CD4-positive, alpha-beta T cell (primary cell): ENCODE measurements at regions not wholly inside any gene's neighbourhood (a gene's known extent, or its start where the extent isn't known, plus 50 kb on each side); places are given as distances from the start of the nearest gene placed in this dataset.

Experiments
- ATAC-seq: fragments of 200-7000 bp; cut with Tn5 transposase; one replicate; pipeline ENCODE4 v1.10.0; 2022; ENCODE audit warnings: mild to moderate bottlenecking; ENCODE audit not compliant: poor library complexity
- CTCF ChIA-PET: fragments of 350-600 bp; sonication (Branson Sonifier 250); formaldehyde crosslinking; loops from one replicate; lab custom pipeline; 2021; ENCODE audit warnings: antibody characterized with exemption, inconsistent platforms; lab: Charles Lee
- POLR2A ChIA-PET: fragments of 350-600 bp; sonication (Branson Sonifier 250); formaldehyde crosslinking; loops from one replicate; lab custom pipeline; 2021; ENCODE audit warnings: antibody characterized with exemption, inconsistent platforms; lab: Charles Lee
- DNase-seq, 14 experiments: peaks; one replicate each; pipeline ENCODE4 v3.0.0-alpha.2; 2013 to 2020; ENCODE audit warnings: mixed read lengths in 2 of 14
- H3K27ac ChIP-seq, 2 donors: one replicate each; pipeline versions ENCODE4 v1.5.1 to v1.7.0; 2013; ENCODE audit warnings: low read length in 2 of 2, low read depth in 1 of 2, mild to moderate bottlenecking in 1 of 2
- H3K27me3 ChIP-seq, 2 experiments: 1 replicate in 1 of 2; 2 replicates in 1 of 2; pipeline versions ENCODE4 v1.6.1 to v1.7.0; 2013; ENCODE audit warnings: low read length in 2 of 2, control low read depth in 1 of 2, mild to moderate bottlenecking in 1 of 2, moderate library complexity in 1 of 2; ENCODE audit not compliant: insufficient read depth in 2 of 2, control insufficient read depth in 1 of 2
- H3K36me3 ChIP-seq: one replicate; pipeline ENCODE4 v1.6.1; 2013; ENCODE audit warnings: low read length, control low read depth; ENCODE audit not compliant: insufficient read depth
- H3K4me1 ChIP-seq: one replicate; pipeline ENCODE4 v1.6.1; 2013; ENCODE audit warnings: low read length, control low read depth; ENCODE audit not compliant: insufficient read depth
- H3K4me3 ChIP-seq: one replicate; pipeline ENCODE4 v1.5.1; 2013; ENCODE audit warnings: mild to moderate bottlenecking, low read length, moderate library complexity
- H3K9me3 ChIP-seq, 2 experiments: 1 replicate in 1 of 2; 2 replicates in 1 of 2; pipeline versions ENCODE4 v1.6.1 to v1.7.0; 2013; ENCODE audit warnings: low read length in 2 of 2, mild to moderate bottlenecking in 2 of 2, control low read depth in 1 of 2, moderate library complexity in 1 of 2; ENCODE audit not compliant: control insufficient read depth in 1 of 2, insufficient read depth in 1 of 2
- H3K27ac Mint-ChIP-seq: one replicate; pipeline ENCODE4 v1.8.0; 2020; ENCODE audit warnings: mixed read lengths
- H3K27me3 Mint-ChIP-seq: one replicate; pipeline ENCODE4 v1.8.0; 2021; ENCODE audit warnings: mixed read lengths
- H3K36me3 Mint-ChIP-seq: one replicate; pipeline ENCODE4 v1.8.0; 2021; ENCODE audit warnings: low read depth, mixed read lengths
- H3K4me1 Mint-ChIP-seq: one replicate; pipeline ENCODE4 v1.8.0; 2021; ENCODE audit warnings: low read depth, mixed read lengths
- H3K4me3 Mint-ChIP-seq: one replicate; pipeline ENCODE4 v1.8.0; 2020; ENCODE audit warnings: mild to moderate bottlenecking, mixed read lengths
- H3K9me3 Mint-ChIP-seq: one replicate; pipeline ENCODE4 v1.8.0; 2020; ENCODE audit warnings: mixed read lengths
- CTCF ChIP-seq: fragments of 200-600 bp; IDR thresholded peaks from one replicate; pipeline ENCODE4 v1.8.0; 2022; ENCODE audit warnings: antibody characterized with exemption, mild to moderate bottlenecking
- intact Hi-C, 2 experiments: fragments of 100-400 bp; cut with DNase I in 1 of 2; cut with micrococcal nuclease in 1 of 2; formaldehyde crosslinking; loops; one replicate each; pipeline versions ENCODE4 v1.15.1 to v1.9.0; 2023 to 2025; cut with DNase I, micrococcal nuclease

GRCh38 chr5:135269199-135269598, 129.8 kb downstream of the MACROH2A1 start:
- DNase-seq = no peak
- no peaks in the 10 kb centered on the region for H3K4me1 Mint-ChIP-seq

GRCh38 chr5:135266975-135267374, 132.1 kb downstream of the MACROH2A1 start:
- ChIA-PET CTCF (no interaction called here), POLR2A (no interaction called here)
- no peak for TF ChIP-seq CTCF
- Mint-ChIP-seq H3K4me1 (no peaks in the 10 kb centered on the region), H3K27ac (no peak overlapping the region), H3K27me3 (peaks cover 9% of the 10 kb centered on the region), H3K4me3 (no peak overlapping the region), H3K9me3 (no peaks in the 10 kb centered on the region), H3K36me3 (no peaks in the 10 kb centered on the region)
- Histone ChIP-seq H3K4me3 (no peak overlapping the region), H3K27ac (no peak overlapping the region), H3K9me3 (peaks cover 0 to 7% of the 10 kb centered on the region in 2 experiments), H3K4me1 (no peaks in the 10 kb centered on the region), H3K27me3 (peaks cover 3 to 6% of the 10 kb centered on the region in 2 experiments), H3K36me3 (no peaks in the 10 kb centered on the region)
- intact Hi-C loops = no loop called here
- no peak for DNase-seq
- no peak for ATAC-seq

More at GRCh38 chr5:135269199-135269598, 129.8 kb downstream of the MACROH2A1 start:
- Histone ChIP-seq H3K27me3 (peaks cover 5 to 6% of the 10 kb centered on the region in 2 experiments), H3K4me3 (no peak overlapping the region), H3K27ac (no peak overlapping the region), H3K36me3 (no peaks in the 10 kb centered on the region), H3K9me3 (no peaks in the 10 kb centered on the region), H3K4me1 (no peaks in the 10 kb centered on the region)
- ChIA-PET POLR2A (no interaction called here), CTCF (no interaction called here)
- H3K36me3 Mint-ChIP-seq = no peaks in the 10 kb centered on the region
- intact Hi-C loops = no loop called here
- H3K27ac Mint-ChIP-seq = no peak overlapping the region
- H3K27me3 Mint-ChIP-seq = peaks cover 3% of the 10 kb centered on the region
- no peak for ATAC-seq
- no peaks in the 10 kb centered on the region for H3K9me3 Mint-ChIP-seq
- no peak overlapping the region for H3K4me3 Mint-ChIP-seq
- TF ChIP-seq CTCF = no peak

GRCh38 chr5:135266303-135266635, 132.8 kb downstream of the MACROH2A1 start:
- POLR2A ChIA-PET = no interaction called here

More at GRCh38 chr5:135266303-135266635, 132.8 kb downstream of the MACROH2A1 start:
- intact Hi-C loops = no loop called here
- Histone ChIP-seq H3K36me3 (no peaks in the 10 kb centered on the region), H3K4me3 (no peak overlapping the region), H3K9me3 (peaks cover 0 to 7% of the 10 kb centered on the region in 2 experiments), H3K4me1 (no peaks in the 10 kb centered on the region), H3K27ac (no peak overlapping the region), H3K27me3 (peaks cover 3 to 6% of the 10 kb centered on the region in 2 experiments)
- no peak overlapping the region for H3K27ac Mint-ChIP-seq
- H3K4me1 Mint-ChIP-seq = no peaks in the 10 kb centered on the region
- CTCF ChIA-PET = no interaction called here
- no peak overlapping the region for H3K4me3 Mint-ChIP-seq
- no peaks in the 10 kb centered on the region for H3K36me3 Mint-ChIP-seq
- peaks cover 9% of the 10 kb centered on the region for H3K27me3 Mint-ChIP-seq
- no peak for ATAC-seq
- no peak for TF ChIP-seq CTCF
- DNase-seq = no peak
- no peaks in the 10 kb centered on the region for H3K9me3 Mint-ChIP-seq
